ENCODE measurements at regions not wholly inside any gene's neighbourhood (a gene's known extent, or its start where the extent isn't known, plus 50 kb on each side); places are given as distances from the start of the nearest gene placed in this dataset.
"Not testable (repeated sequence)": the region's sequence is repeated elsewhere in the genome, so short reads cannot be mapped to it uniquely, and the experiment has no call there.

DNA sequence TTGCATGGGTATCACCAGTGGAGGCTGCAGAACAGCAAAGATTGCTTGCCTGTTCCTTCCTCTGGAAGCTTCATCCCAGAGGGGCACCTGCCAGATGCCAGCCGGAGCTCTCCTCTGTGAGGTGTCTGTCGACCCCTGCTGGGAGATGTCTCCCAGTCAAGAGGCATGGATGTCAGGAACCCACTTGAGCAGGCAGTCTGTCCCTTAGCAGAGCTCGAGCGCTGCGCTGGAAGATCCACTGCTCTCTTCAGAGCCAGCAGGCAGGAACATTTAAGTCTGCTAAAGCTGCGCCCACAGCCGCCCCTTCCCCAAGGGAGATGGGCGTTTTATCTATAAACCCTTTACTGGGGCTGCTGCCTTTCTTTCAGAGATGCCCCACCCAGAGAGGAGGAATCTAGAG is 126.3 kb upstream of the ST6GALNAC5 start:
- TF ChIP-seq, protein P1, sequence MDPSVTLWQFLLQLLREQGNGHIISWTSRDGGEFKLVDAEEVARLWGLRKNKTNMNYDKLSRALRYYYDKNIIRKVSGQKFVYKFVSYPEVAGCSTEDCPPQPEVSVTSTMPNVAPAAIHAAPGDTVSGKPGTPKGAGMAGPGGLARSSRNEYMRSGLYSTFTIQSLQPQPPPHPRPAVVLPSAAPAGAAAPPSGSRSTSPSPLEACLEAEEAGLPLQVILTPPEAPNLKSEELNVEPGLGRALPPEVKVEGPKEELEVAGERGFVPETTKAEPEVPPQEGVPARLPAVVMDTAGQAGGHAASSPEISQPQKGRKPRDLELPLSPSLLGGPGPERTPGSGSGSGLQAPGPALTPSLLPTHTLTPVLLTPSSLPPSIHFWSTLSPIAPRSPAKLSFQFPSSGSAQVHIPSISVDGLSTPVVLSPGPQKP (IDR thresholded peaks at IDR 0.05; ENCODE audit: low read depth, low read length) = not testable (repeated sequence)
- TF ChIP-seq, protein P2, sequence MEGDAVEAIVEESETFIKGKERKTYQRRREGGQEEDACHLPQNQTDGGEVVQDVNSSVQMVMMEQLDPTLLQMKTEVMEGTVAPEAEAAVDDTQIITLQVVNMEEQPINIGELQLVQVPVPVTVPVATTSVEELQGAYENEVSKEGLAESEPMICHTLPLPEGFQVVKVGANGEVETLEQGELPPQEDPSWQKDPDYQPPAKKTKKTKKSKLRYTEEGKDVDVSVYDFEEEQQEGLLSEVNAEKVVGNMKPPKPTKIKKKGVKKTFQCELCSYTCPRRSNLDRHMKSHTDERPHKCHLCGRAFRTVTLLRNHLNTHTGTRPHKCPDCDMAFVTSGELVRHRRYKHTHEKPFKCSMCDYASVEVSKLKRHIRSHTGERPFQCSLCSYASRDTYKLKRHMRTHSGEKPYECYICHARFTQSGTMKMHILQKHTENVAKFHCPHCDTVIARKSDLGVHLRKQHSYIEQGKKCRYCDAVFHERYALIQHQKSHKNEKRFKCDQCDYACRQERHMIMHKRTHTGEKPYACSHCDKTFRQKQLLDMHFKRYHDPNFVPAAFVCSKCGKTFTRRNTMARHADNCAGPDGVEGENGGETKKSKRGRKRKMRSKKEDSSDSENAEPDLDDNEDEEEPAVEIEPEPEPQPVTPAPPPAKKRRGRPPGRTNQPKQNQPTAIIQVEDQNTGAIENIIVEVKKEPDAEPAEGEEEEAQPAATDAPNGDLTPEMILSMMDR (IDR thresholded peaks at IDR 0.05 in 2 of 3, conservative IDR thresholded peaks at IDR 0.05 in 1 of 3; ENCODE audit: control insufficient read depth in 2 of 3, extremely low read depth in 1 of 3, insufficient read depth in 1 of 3, low read depth in 3 of 3, low read length in 3 of 3) = not testable (repeated sequence)
- TF ChIP-seq, protein P3, sequence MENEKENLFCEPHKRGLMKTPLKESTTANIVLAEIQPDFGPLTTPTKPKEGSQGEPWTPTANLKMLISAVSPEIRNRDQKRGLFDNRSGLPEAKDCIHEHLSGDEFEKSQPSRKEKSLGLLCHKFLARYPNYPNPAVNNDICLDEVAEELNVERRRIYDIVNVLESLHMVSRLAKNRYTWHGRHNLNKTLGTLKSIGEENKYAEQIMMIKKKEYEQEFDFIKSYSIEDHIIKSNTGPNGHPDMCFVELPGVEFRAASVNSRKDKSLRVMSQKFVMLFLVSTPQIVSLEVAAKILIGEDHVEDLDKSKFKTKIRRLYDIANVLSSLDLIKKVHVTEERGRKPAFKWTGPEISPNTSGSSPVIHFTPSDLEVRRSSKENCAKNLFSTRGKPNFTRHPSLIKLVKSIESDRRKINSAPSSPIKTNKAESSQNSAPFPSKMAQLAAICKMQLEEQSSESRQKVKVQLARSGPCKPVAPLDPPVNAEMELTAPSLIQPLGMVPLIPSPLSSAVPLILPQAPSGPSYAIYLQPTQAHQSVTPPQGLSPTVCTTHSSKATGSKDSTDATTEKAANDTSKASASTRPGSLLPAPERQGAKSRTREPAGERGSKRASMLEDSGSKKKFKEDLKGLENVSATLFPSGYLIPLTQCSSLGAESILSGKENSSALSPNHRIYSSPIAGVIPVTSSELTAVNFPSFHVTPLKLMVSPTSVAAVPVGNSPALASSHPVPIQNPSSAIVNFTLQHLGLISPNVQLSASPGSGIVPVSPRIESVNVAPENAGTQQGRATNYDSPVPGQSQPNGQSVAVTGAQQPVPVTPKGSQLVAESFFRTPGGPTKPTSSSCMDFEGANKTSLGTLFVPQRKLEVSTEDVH (IDR thresholded peaks at IDR 0.05; ENCODE audit: low read depth, partially characterized antibody) = not testable (repeated sequence)
- TF ChIP-seq RFX5 (IDR thresholded peaks at IDR 0.05; ENCODE audit: low read depth, low read length); FOXM1 (IDR thresholded peaks at IDR 0.05; ENCODE audit: low read depth, low read length); KDM1A (IDR thresholded peaks at IDR 0.05; ENCODE audit: borderline replicate concordance); EZH2 (IDR thresholded peaks at IDR 0.05; ENCODE audit: borderline replicate concordance, control insufficient read depth, low read depth, low read length): not testable (repeated sequence)

All from GM12878 (cell line).